HG02973 (cell line): ENCODE measurements at regions not wholly inside any gene's neighbourhood (a gene's known extent, or its start where the extent isn't known, plus 50 kb on each side); places are given as distances from the start of the nearest gene placed in this dataset.

Source experiments
- ATAC-seq: cut with Tn5 transposase; IDR thresholded peaks from one replicate; pipeline ENCODE4 v1.9.1; 2021; ENCODE audit warnings: moderate library complexity; ENCODE audit not compliant: unreplicated experiment

GRCh38 chr4:138758876-138759553 is 256.6 kb upstream of the NOCT start:
- ATAC-seq: no peak

GRCh38 chr4:138758196-138758595 is 257.4 kb upstream of the NOCT start:
- ATAC-seq: no peak

GRCh38 chr4:138757432-138757831 is 258.1 kb upstream of the NOCT start:
- no peak for ATAC-seq

GRCh38 chr4:138756519-138756918 is 259.1 kb upstream of the NOCT start:
- no peak for ATAC-seq

- ATAC-seq: no peak
These were observed 264.3 kb upstream of the NOCT start for GRCh38 chr4:138751309-138751708.

- no peak for ATAC-seq
These were observed 266.3 kb upstream of the NOCT start for GRCh38 chr4:138749303-138749702.

- no peak for ATAC-seq
These were observed 273.7 kb upstream of the NOCT start for GRCh38 chr4:138741766-138742377.

GRCh38 chr4:138740816-138741745 is 274.5 kb upstream of the NOCT start:
- ATAC-seq: no peak

GRCh38 chr4:138736362-138736761 is 279.2 kb upstream of the NOCT start:
- ATAC-seq: no peak

GRCh38 chr4:138734746-138735145 is 280.8 kb upstream of the NOCT start:
- ATAC-seq: no peak

GRCh38 chr4:138728566-138728965 is 287.0 kb upstream of the NOCT start:
- no peak for ATAC-seq

GRCh38 chr4:138727731-138728130 is 287.9 kb upstream of the NOCT start:
- ATAC-seq: no peak

GRCh38 chr4:138724530-138724929 is 291.1 kb upstream of the NOCT start:
- no peak for ATAC-seq

- no peak for ATAC-seq
These were observed 298.8 kb upstream of the NOCT start for GRCh38 chr4:138716559-138717335.

- ATAC-seq: no peak
These were observed 305.3 kb upstream of the NOCT start for GRCh38 chr4:138710297-138710696.

- no peak for ATAC-seq
These were observed 305.7 kb upstream of the NOCT start for GRCh38 chr4:138709859-138710258.

GRCh38 chr4:138707746-138708677 is 307.6 kb upstream of the NOCT start:
- no peak for ATAC-seq

- no peak for ATAC-seq
These were observed 309.4 kb upstream of the NOCT start for GRCh38 chr4:138706201-138706600.

GRCh38 chr4:138702190-138702824 is 313.3 kb upstream of the NOCT start:
- no peak for ATAC-seq
